AG20443 (cell line): ENCODE measurements at regions not wholly inside any gene's neighbourhood (a gene's known extent, or its start where the extent isn't known, plus 50 kb on each side); places are given as distances from the start of the nearest gene placed in this dataset.
A peak's percentile ranks its signal among the peaks of the same experiment; 100 is the strongest.

Experiments
- DNase-seq: peaks from one replicate; pipeline ENCODE4 v3.0.0; 2012; ENCODE audit warnings: low spot score, mixed read lengths

DNA sequence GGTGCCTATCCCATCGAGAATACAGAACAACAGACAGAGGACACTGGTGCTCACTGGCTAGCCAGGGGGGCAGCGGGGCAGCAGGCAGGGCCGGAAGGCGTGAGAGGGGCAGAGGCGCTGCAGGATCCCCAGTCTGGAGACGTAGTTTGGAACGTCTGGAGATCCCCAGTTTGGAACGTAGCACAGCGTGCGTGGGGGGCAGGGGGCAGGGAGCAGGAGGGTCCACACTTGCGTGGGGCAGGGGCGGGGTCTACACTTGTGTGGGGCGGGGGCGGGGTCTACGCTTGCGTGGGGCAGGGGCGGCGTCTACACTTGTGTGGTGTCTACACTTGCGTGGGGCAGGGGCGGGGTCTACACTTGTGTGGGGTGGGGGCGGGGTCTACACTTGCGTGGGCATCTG, 107.2 kb downstream of the DACT2 start:
- no peak for DNase-seq

DNA sequence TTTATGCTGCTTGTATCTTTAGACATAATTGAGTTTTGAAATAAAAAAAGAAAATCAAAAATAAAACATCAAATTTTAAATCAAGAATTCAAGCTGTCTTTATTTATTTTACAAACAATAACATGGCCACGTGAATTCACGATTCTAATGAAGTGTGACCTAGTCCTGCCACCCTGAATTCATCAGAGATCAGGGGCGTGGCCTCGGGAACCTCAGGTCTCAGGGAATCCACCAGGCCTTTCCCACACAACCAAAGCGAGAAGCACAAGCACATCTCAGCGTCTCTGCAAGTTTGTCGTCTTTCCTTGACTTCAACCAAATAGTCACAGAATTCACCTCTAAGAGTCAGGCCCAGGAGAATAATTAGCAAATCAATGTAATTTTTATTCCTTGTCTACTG, 107.9 kb downstream of the DACT2 start:
- DNase-seq, result no peak

DNA sequence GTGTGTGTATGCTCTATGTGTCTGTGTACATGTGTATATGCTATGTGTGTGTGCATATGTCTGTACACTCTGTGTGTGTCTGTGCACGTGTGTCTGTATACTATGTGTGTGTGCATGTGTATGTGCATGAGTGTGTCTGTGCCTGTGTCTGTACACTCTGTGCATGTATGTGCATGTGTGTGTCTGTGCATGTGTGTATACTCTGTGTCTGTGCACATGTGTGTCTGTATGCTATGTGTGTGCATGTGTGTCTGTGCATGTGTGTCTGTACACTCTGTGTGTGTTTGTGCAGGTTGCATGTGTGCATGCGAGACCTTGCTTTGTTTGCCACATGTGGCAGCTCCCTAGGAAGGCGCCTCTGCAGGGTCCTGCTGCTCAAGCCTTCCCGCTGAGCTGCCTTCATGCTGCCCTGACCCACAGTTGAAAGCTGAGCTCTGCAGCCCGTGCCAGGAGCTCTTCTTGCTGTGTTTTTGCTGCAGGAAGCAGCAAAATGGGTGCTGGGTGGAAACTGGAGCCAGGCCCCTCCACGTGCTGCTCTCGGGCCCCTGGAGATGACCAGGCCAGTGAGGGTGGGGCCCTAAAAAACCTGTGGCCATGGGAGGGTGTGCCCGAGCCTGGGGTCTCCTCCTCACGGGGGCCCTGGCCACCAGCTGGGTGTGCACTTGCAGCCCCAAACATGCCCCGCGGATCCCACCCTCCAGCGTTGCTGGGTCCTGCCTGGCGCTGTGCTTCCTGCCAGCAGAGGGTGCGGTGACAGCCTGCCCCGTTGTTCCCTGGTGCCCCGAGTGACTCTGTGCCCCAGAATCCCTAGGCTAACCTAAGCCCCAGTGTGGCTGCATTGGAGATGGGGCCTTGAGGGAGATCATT, 109.1 kb downstream of the DACT2 start:
- no peak for DNase-seq

DNA sequence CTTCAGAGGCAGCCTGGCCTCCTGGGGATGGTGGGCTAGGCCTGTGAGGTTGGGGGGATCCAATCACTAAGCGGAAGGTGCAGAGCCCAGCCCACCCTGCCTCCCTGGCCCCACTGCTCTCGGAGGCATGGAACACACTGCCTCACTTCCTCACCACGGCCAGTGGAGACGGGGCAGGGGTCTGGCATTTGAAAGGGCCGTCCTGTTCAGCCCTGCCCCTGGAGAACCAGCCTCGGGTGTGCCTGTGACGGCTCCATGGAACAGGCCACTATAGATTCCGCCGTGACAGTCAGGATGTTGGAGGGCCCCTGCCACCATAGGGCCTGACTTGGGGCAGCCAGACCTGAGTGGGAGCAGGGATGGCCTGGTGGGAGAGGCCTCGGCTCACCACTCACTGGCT, 110.2 kb downstream of the DACT2 start:
- DNase-seq, result no peak

DNA sequence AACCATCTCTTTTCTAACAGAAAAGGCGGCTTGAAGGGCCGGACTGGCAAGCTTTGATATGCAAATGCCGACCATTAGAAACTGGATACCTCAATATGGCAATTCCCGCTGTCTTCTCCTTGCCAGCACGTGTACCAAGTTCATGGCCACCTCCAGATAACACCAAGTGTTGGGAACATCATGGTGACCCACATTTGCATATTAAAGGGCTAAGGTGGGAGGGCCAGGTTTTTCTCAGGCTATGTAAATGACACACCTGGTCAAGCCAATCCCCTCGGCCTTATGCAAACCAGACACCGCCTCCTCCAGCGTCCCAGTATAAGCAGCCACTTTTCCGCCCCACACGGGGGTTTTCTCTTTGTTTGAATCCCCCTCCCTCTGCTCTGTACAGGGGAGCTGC, 110.7 kb downstream of the DACT2 start:
- no peak for DNase-seq

DNA sequence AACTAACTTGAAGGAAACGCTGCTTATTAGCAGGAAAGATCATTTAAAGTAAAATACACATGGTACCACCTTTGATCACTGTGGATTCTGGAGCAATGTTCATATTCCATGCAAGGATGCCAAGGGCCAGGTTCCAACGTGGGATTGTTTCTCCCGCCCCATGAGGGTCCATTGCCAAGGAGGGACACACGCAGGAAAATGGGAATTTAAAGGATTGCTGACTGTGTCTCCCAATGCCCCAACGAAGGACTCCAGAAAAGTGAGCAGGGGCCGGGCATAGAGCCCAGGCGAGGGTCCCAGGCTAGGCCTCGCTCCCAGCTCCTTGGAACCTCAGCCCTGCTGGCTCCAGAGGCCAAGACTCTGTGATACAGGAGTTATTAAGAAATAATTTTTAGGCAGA, 111.2 kb downstream of the DACT2 start:
- no peak for DNase-seq

DNA sequence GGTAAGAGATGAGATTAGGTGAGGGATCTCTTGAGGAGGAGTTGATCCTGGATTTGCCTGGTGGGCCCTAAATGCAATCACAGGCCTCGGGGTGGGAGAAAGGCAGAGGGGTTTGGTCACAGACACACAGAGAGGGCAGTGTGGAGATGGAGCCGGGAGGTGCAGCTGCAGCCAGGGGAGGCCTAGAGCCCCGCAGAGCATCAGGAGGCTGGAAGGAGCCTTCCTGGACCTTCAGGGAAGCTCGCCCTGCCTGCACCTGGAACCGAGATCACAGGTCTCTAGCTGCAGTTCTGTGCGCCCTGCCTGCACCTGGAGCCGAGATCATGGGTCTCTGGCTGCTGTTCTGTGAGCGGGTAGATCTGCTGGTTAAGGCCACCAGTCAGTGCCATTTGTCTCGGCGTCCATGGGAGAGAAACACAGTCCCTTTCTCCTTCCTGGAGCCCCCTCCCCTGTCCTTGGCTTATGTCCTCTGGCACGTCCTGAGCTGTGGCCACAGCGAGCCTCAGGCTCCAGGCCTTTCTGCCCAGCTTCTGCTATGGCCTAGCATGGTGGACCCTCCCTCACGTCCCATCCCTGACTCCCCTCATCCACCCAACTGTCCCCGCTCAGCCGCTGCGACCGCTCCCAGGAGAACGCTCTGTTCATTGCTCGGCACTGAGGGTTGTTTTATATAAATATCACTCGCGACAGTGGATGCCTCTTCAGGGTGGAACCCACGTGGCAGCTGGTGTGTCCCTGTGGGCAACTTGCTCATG, 112.0 kb downstream of the DACT2 start:
- no peak for DNase-seq

DNA sequence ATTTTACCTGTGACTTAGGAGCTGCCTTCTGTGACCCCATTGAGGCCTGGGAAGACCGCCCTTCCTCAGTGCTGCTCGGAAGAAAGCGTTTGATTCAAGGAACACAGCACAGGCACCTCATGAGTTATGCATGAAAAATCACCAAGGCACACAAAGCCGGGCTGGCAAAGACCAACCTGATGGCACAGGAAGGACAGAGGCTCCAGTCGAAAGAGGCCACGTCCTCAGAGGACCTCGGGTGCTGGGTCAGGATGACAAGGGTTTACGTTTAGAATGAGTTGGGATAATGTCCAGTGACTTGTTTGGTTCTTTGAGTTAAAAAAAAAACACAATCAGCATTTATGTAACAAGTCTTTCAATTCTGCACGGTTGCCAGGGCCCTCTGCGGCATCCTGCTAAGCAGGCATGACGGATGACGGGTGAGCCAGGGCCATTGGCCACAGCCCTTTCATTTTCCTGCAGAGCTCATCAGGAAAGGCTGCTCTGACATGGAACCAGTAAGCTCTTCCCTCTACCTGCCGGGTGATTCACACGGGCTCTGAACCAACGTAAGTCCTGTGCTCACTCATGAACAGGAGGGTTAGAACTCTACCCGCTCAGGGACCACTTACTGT, 112.8 kb downstream of the DACT2 start:
- no peak for DNase-seq

DNA sequence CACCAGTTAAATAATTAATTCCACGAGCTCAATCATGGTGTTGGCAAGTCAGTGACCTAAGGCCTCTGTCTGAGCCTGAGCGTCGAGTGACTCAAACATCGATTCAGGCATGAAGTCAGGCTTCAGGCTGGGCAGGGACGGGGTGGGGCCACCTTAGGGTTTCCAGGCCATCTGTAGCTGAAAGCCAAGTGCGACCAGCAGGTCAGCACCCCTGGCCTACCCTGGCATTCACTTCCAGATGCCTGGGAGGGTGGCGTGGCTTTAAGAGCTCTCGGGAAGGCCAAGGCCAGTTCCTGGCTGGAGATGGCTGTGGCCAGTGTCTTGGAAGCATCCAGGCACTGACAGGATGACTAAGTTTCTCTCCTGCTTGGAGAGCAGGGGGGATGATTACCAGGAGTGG, 113.4 kb downstream of the DACT2 start:
- peak; percentile 71 for DNase-seq

DNA sequence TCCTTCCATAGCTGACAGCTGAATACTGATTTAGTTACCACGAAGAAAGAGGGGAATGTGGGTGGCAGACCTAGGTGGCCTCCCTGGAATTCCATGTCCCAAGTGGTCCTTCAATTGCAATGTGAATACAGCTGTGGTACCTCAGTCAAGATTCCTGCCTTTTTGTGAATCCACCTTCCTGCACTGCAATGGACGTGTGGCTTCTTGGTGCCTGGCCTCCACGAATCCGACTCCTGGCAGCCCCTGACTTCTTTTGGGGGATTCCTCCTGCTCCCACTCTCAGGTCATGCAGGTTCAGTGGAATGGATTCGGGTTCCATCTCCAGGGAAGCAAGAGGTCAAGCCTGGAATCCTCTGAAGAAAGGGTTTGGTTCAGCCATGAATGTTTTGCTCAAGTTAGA, 117.8 kb downstream of the DACT2 start:
- DNase-seq, result no peak

DNA sequence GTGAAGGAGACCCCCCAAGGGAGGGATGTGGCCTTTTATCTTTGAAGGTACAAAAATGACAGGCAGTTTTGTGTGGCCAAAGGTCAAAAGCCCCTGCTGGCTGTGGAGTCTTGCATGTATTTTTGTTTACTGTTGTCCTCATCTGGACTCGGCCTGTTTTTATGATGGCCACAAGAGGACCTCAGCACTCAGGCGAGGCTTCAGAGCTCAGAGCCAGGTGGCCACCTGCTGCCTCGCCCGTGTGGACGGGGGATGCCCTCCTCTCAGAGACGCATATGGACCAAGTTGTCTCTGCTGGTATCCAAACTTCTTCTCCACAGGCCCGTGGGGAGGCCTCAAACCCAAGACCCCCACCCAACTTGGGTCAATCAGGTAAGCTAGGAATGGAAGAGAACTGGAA, 118.2 kb downstream of the DACT2 start:
- DNase-seq, result no peak

DNA sequence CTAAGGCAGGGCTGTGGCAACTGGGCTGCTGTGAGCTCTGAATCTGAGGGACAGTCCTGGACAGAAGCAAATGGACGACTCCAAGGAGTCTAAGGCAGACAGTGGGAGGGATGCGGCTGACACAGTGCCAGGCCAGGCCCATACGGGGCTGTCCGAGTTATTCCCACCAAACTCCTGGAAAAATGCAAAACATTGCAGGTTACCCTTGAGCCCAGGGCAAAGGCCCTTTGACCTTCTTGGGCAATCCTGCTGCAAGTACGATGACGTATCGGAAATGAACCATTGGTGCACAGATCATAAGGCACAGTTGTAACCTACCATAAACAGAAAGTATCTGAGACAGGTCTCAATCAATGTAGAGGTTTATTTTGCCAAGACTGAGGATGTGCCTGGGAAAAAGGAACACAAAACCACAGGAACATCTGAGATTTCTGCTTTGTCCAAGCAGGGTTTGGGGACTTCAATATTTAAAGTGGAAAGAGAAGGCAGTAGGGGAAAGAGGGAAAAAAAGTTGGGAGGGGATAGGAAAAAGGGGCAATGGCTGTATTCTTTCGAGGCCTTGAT, 118.9 kb downstream of the DACT2 start:
- no peak for DNase-seq

DNA sequence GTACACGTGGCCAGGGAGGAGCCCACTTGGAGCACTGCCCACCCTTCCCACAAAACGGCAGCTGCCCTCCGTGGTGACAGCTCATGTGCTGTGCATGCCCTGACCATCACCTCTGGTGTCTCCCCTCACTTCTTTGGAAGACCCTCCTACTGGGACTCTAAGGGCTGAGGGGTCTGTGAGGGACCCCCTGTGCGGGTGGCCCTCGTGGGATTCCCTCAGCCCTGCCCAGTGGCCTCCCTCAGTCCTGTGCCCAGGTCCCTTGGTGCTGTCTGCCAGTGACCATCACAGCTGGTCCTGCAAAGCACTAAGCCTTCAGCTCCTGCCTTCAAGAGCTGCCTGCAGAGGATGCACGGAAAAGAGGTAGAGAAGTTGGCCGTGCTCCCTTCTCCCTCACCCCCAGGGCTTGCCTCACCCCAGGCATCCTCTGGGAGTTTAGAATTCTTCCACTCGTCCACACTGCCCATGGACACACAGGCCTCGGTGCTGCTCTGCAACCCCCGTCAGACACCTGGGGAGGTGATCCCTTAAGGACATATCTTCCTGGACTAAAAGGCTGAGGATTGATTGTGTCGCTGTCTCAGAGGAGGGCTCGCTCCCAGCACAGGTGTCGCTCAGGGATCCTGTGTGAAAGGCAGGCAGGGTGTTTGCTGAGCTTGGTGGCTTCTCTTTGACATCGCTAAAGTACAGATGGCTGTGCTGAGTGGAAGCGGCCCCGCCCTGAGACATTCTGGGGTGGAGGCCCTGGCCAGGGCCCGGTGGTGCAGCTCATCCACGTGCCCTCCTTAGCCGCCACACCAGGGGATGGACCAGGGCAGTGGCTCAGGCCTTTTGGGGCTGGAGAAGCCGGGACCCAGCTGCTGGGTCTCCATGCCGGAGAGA, 119.5 kb upstream of the FRMD1 start:
- DNase-seq, result no peak

DNA sequence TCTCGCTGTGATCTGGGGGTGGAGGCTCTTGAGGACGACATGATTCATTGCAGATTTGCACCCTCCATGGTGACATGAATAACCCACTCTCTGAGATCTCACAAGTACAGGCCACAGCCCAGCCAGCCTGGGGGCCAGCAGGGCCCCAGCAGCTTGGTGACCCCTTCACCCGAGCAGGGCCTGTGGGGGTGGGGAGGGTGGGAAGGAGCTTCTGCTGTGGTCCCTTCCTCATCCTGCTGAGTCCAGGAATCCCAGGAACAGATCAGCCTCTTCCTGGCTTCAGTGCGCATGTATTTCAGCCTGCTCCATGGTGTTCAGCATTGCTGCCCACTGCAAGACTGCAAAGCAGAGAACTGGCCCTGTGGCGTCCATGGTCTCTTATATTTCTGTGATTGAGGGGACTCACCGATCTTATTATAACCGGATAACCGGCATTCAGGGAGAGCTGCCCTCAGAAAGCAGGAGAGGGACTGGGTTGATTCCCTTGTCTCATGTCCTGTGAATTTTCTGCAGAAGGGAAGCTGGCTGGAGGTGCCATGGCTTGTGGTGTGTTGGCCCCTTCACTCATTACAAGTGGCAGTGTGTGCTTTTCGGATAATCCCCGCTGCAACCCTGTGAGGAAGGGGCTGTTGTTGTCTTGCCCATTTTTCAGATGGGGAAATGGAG, 118.8 kb upstream of the FRMD1 start:
- no peak for DNase-seq

DNA sequence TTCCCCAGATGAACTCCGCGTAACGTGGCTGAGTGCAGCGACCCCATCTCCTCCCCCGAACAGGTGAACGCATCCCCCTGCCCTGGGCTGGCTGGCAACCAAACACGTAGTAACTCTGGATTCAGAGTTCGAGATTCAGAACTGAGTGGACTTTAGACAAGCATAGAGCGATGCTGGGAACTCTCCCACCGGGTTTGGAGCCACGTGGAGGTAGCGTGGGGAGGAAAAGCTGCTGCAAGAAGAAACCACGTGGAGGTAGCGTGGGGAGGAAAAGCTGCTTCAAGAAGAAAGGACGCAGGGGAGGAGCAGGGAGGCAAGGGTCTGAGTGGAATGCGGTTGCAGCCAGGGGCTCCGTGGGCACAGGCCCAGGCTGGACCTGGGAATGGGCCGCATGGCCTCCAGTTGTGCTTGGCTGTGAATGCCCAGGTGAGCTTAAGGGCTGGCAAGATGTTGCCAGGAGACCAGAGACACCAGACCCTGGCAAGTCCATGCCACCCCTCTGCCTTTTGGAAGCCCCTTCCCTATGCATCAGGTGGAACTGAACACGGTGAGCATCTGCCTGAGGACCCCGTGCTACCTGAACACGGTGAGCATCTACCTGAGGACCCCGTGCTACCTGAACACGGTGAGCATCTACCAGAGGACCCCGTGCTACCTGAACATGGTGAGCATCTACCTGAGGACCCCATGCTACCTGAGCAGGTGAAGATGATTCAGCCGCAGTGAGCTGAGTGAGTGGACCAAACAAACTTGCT, 118.0 kb upstream of the FRMD1 start:
- no peak for DNase-seq

DNA sequence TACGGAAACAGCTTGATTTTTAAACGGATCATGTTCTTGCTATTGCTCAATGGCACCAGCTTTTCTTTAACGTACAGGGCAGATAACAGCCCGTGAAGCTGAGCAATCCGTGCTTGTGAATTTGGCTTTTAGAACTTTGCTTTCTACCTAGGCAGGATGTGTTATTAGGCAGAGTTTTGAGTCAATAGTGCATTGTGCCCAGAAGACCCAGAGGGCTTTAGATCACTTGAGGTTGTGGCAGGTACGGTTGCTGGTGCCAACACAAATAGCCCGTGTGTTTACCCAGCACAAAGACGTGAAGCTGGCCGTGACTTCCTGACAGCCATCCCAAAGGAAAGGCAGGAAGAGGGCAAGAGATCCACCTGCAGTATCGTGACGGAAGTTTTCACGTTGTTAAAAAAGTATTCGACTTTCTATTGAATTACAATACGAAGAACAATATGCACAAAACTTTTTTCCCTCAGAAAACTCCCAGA, 117.4 kb upstream of the FRMD1 start:
- DNase-seq, result no peak

DNA sequence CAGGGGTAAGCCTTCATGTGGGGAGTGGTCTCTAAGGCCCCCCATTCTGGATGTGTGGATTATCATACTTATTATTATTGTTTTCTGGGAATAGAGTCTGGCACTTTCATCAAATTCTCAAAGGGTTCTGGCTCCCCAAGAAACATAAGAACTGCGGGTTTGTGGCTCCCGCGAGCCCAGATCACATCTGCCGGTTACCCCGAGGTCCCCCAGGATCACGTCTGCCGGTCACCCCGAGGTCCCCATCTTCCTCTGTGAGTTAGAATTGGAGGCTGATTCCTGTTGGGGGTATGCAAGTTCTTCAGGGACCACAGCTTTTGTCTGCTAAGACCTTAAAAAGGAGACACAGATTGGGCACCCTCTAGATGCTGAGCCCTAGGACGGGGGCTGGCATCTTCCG, 116.7 kb upstream of the FRMD1 start:
- DNase-seq, result no peak

DNA sequence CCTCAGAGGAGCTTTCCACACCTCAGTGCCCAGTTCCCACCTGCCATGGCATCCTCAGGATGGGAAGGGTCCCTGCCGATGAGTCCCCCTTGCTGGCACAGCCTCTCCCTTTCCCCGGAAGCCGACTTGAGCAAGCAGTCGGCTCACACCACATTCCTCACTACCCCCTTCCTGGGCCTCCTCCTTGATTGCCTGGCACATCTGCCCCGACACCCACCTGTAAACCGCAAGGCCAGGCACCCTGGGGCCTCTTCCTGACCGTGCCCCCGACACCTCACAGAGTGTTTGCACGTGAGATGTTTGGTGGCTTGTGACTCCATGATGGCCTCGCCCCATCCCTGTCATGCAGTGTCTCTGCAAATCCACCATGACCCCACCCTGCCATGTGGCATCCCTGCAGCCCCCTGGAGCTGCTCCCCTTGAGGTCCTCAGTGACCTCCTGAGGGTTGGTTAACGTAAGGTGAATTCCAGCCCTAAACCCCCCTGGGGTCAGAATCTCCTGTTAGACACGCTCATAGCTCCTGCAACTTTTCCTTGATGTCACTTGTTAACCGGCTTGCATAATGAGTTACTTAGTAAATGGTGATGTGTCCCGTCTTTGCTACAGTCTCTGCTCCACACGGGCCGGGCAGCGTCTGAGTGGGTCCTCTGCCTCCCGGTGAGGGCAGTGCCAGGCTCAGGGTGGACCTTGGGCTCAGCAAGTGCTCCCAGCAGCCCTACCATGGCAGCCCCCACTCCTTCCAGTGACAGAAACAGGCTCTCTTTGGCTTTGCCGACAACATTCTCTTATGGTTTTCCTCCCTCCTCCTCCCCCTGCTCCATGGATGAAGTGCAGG, 115.9 kb upstream of the FRMD1 start:
- no peak for DNase-seq
